BLaER1 treated with 17β-estradiol and CSF1 and Interleukin-3, amounts not matched to agents 10 nM and 100 nM (cell line): ENCODE measurements at regions not wholly inside any gene's neighbourhood (a gene's known extent, or its start where the extent isn't known, plus 50 kb on each side); places are given as distances from the start of the nearest gene placed in this dataset.

Source experiments
- H3K27ac ChIP-seq, 11 experiments: shearing (Covaris generic); formaldehyde crosslinking; 2 replicates each; pipeline ENCODE4 v1.8.1; 2022
- H3K27me3 ChIP-seq, 11 experiments: shearing (Covaris generic); formaldehyde crosslinking; 2 replicates each; pipeline ENCODE4 v1.8.1; 2022
- H3K36me3 ChIP-seq, 11 experiments: shearing (Covaris generic); formaldehyde crosslinking; 2 replicates each; pipeline ENCODE4 v1.8.1; 2022
- H3K4me1 ChIP-seq, 10 experiments: shearing (Covaris generic); formaldehyde crosslinking; 2 replicates each; pipeline ENCODE4 v1.8.1; 2022
- H3K4me2 ChIP-seq, 11 experiments: shearing (Covaris generic); formaldehyde crosslinking; 2 replicates each; pipeline ENCODE4 v1.8.1; 2022
- H3K4me3 ChIP-seq, 10 experiments: shearing (Covaris generic); formaldehyde crosslinking; 2 replicates each; pipeline ENCODE4 v1.8.1; 2022
- H3K9ac ChIP-seq, 11 experiments: shearing (Covaris generic); formaldehyde crosslinking; 2 replicates each; pipeline ENCODE4 v1.8.1; 2022
- H3K9me3 ChIP-seq, 11 experiments: shearing (Covaris generic); formaldehyde crosslinking; replicated peaks in 1 of 11; 2 replicates each; pipeline ENCODE4 v1.8.1; 2022
- H4K20me1 ChIP-seq, 11 experiments: shearing (Covaris generic); formaldehyde crosslinking; 2 replicates each; pipeline ENCODE4 v1.8.1; 2022
- Cebpa-rat ChIP-seq, 11 experiments: shearing (Covaris generic); IDR thresholded peaks; 2 replicates each; pipeline ENCODE4 v1.8.1; 2022

DNA sequence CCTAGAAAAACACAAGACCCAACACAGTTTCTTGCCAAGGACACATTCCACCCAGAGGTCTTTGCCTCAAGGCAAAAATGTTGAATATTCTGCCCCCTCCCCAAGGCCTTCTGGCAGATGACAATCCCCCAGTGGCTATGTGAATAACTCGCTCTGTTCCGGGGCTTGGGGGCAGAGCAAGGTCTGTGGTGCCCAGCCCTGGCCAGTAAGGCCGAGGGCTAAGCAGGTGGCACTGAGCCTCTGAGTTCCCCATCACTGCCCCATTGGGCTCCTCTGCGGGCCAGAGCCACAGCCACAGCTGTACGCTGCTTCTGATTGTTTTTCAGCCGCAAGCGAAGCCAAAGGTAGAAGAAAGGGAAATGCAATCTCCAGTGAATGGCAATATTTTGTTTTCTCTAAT, 567.9 kb downstream of the CCDC171 start:
- H3K9me3 ChIP-seq, result peaks cover 0 to 8% (median 0%) of the 10 kb centered on the region in 11 experiments; a peak in 5 of 22 replicates
- no peak overlapping the region for H3K27ac ChIP-seq
- H3K27me3 ChIP-seq, result no peaks in the 10 kb centered on the region
- no peak overlapping the region for H3K4me3 ChIP-seq
- H3K4me2 ChIP-seq, result no peak overlapping the region
- no peaks in the 10 kb centered on the region for H3K4me1 ChIP-seq
- no peak overlapping the region for H3K9ac ChIP-seq
- no peaks in the 10 kb centered on the region for H4K20me1 ChIP-seq
- no peaks in the 10 kb centered on the region for H3K36me3 ChIP-seq
- no peak for TF ChIP-seq Cebpa-rat (IDR thresholded peaks at IDR 0.05)

DNA sequence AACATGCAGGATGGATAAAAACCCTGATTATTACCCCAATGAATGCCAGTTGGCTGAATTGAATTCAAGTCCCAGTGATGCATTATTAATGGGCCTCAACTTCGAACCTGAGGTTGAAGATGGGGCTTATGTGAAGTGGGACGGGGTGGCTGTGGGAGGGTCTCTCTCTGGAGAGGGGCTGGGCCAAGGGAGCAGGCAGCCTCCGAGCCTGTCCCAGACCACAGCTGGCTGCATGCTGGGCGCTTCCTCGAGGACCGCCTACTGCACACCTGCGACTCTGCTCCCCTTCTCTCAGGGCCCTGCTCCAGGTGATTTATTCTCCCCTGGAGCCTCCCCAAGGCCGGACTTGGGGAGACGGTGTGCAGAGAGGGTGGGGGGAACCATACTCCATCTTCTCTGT, 568.3 kb downstream of the CCDC171 start:
- Histone ChIP-seq H3K4me1 (no peaks in the 10 kb centered on the region), H3K9ac (no peak overlapping the region), H3K4me3 (no peak overlapping the region), H3K36me3 (no peaks in the 10 kb centered on the region), H4K20me1 (no peaks in the 10 kb centered on the region), H3K27me3 (no peaks in the 10 kb centered on the region), H3K9me3 (peaks cover 0 to 4% (median 0%) of the 10 kb centered on the region in 11 experiments; a peak in 4 of 22 replicates), H3K27ac (no peak overlapping the region), H3K4me2 (no peak overlapping the region)
- TF ChIP-seq Cebpa-rat (IDR thresholded peaks at IDR 0.05), result no peak

- no peak overlapping the region for H3K27ac ChIP-seq
- no peak overlapping the region for H3K4me3 ChIP-seq
- no peaks in the 10 kb centered on the region for H3K9me3 ChIP-seq
- no peaks in the 10 kb centered on the region for H3K27me3 ChIP-seq
- no peak overlapping the region for H3K4me2 ChIP-seq
- H4K20me1 ChIP-seq, result no peaks in the 10 kb centered on the region
- H3K4me1 ChIP-seq, result no peaks in the 10 kb centered on the region
- no peak overlapping the region for H3K9ac ChIP-seq
- H3K36me3 ChIP-seq, result no peaks in the 10 kb centered on the region
- no peak for TF ChIP-seq Cebpa-rat (IDR thresholded peaks at IDR 0.05)
These were observed 568.9 kb downstream of the CCDC171 start for GRCh38 chr9:16121601-16122286.

- Histone ChIP-seq H3K9ac (no peak overlapping the region), H4K20me1 (no peaks in the 10 kb centered on the region), H3K4me2 (no peak overlapping the region), H3K9me3 (peaks cover 0 to 10% (median 0%) of the 10 kb centered on the region in 11 experiments; a peak in 5 of 22 replicates), H3K27ac (no peak overlapping the region), H3K4me1 (no peaks in the 10 kb centered on the region), H3K36me3 (no peaks in the 10 kb centered on the region), H3K27me3 (no peaks in the 10 kb centered on the region), H3K4me3 (no peak overlapping the region)
- no peak for TF ChIP-seq Cebpa-rat (IDR thresholded peaks at IDR 0.05)
These were observed 572.8 kb downstream of the CCDC171 start for GRCh38 chr9:16125629-16126028.

- no peak overlapping the region for H3K4me3 ChIP-seq
- no peaks in the 10 kb centered on the region for H3K36me3 ChIP-seq
- no peak for TF ChIP-seq Cebpa-rat (IDR thresholded peaks at IDR 0.05)
- no peaks in the 10 kb centered on the region for H3K4me1 ChIP-seq
- H3K27ac ChIP-seq, result no peak overlapping the region
- no peak overlapping the region for H3K9ac ChIP-seq
- H4K20me1 ChIP-seq, result no peaks in the 10 kb centered on the region
- no peaks in the 10 kb centered on the region for H3K27me3 ChIP-seq
- H3K9me3 ChIP-seq, result peaks cover 0 to 10% (median 0%) of the 10 kb centered on the region in 11 experiments; a peak in 5 of 22 replicates
- H3K4me2 ChIP-seq, result no peak overlapping the region
These were observed 573.2 kb downstream of the CCDC171 start for GRCh38 chr9:16126042-16126441.

DNA sequence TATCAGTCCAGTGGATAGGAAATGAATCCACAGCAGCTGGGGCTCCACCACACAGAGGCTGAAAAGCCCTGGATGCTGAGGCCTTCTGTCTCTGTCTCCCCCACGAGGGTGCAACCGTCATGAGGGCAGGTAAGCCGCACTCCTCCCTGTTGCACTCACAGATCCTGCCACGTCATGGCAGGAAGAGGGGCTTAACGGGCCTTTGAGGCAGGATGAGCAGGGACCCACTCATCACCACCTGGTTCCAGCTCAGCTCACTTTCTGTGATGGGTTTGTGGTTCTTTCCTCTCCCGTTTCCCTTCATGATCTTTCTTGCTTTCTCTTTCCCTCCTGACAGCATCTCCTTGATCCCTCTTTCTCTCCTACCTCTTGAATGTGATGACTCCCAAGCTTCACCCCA, 575.2 kb downstream of the CCDC171 start:
- peaks cover 0 to 10% (median 0%) of the 10 kb centered on the region in 11 experiments; a peak in 5 of 22 replicates for H3K9me3 ChIP-seq
- H3K4me2 ChIP-seq, result no peak overlapping the region
- H3K9ac ChIP-seq, result no peak overlapping the region
- no peaks in the 10 kb centered on the region for H4K20me1 ChIP-seq
- H3K36me3 ChIP-seq, result no peaks in the 10 kb centered on the region
- H3K27me3 ChIP-seq, result no peaks in the 10 kb centered on the region
- H3K4me3 ChIP-seq, result no peak overlapping the region
- H3K27ac ChIP-seq, result no peak overlapping the region
- no peaks in the 10 kb centered on the region for H3K4me1 ChIP-seq
- no peak for TF ChIP-seq Cebpa-rat (IDR thresholded peaks at IDR 0.05)

GRCh38 chr9:16131264-16131663, 578.4 kb downstream of the CCDC171 start:
- no peak overlapping the region for H3K4me2 ChIP-seq
- H4K20me1 ChIP-seq, result no peaks in the 10 kb centered on the region
- H3K9ac ChIP-seq, result no peak overlapping the region
- no peaks in the 10 kb centered on the region for H3K4me1 ChIP-seq
- no peak for TF ChIP-seq Cebpa-rat (IDR thresholded peaks at IDR 0.05)
- H3K9me3 ChIP-seq, result peaks cover 0 to 10% (median 0%) of the 10 kb centered on the region in 11 experiments; a peak in 5 of 22 replicates
- H3K27ac ChIP-seq, result no peak overlapping the region
- H3K36me3 ChIP-seq, result no peaks in the 10 kb centered on the region
- H3K4me3 ChIP-seq, result no peak overlapping the region
- no peaks in the 10 kb centered on the region for H3K27me3 ChIP-seq

DNA sequence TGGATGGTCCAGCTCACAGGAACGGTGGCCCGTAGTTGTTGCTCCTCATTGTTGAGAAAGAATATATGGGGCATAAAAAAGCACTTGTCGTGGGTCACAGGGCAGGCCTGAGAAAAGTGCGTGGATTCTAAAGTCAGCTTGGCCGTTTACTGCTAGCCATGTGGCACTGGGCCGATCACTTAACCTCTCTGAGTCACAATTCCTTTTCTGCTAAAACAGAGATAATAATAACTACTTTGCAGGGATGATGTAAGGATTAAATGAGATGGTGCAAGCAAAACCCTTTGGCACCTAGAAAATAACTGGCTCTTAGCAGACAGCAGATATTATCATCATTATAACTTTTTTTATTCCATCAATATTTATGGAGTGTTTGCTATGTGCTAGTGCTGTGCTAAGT, 579.7 kb downstream of the CCDC171 start:
- TF ChIP-seq Cebpa-rat (IDR thresholded peaks at IDR 0.05), result no peak
- Histone ChIP-seq H3K27ac (no peak overlapping the region), H4K20me1 (no peaks in the 10 kb centered on the region), H3K9ac (no peak overlapping the region), H3K9me3 (peaks cover 0 to 10% (median 0%) of the 10 kb centered on the region in 11 experiments; a peak in 5 of 22 replicates), H3K4me1 (no peaks in the 10 kb centered on the region), H3K4me3 (no peak overlapping the region), H3K36me3 (no peaks in the 10 kb centered on the region), H3K4me2 (no peak overlapping the region), H3K27me3 (no peaks in the 10 kb centered on the region)

DNA sequence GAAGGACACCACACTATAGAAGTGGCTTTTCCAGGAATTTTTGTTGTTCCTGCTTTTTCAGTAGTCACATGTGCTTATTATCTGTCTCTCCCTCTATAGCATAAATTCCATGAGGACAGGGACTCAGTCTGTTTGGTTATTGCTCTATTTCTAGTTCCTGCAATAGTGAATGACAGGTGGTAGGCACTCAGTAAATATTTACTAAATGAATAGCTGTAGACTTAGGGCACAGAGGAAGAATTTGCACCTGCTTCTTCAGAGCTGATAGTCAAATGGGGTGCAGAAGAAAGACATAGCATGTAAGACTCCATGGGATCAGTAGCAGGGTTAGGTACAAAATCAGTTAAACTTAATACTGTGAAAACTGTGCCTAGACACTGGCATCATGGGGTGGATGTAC, 580.2 kb downstream of the CCDC171 start:
- Histone ChIP-seq H3K36me3 (no peaks in the 10 kb centered on the region), H3K9me3 (peaks cover 0 to 10% (median 0%) of the 10 kb centered on the region in 11 experiments; a peak in 5 of 22 replicates), H3K27ac (no peak overlapping the region), H3K4me3 (no peak overlapping the region), H3K9ac (no peak overlapping the region), H3K4me1 (no peaks in the 10 kb centered on the region), H3K27me3 (no peaks in the 10 kb centered on the region), H3K4me2 (no peak overlapping the region), H4K20me1 (no peaks in the 10 kb centered on the region)
- TF ChIP-seq Cebpa-rat (IDR thresholded peaks at IDR 0.05), result no peak

- Histone ChIP-seq H3K4me1 (no peaks in the 10 kb centered on the region), H3K27me3 (no peaks in the 10 kb centered on the region), H4K20me1 (no peaks in the 10 kb centered on the region), H3K27ac (no peak overlapping the region), H3K36me3 (no peaks in the 10 kb centered on the region), H3K4me3 (no peak overlapping the region), H3K4me2 (no peak overlapping the region), H3K9ac (no peak overlapping the region), H3K9me3 (peaks cover 0 to 10% (median 0%) of the 10 kb centered on the region in 11 experiments; a peak in 5 of 22 replicates)
- no peak for TF ChIP-seq Cebpa-rat (IDR thresholded peaks at IDR 0.05)
These were observed 580.8 kb downstream of the CCDC171 start for GRCh38 chr9:16133556-16134227.
